Dedifferentiated amniotic fluid mesenchymal stem cell (primary cell): ENCODE measurements at regions not wholly inside any gene's neighbourhood (a gene's known extent, or its start where the extent isn't known, plus 50 kb on each side); places are given as distances from the start of the nearest gene placed in this dataset.
A peak's percentile ranks its signal among the peaks of the same experiment; 100 is the strongest.
"Not testable (repeated sequence)": the region's sequence is repeated elsewhere in the genome, so short reads cannot be mapped to it uniquely, and the experiment has no call there.

Experiments used
- DNase-seq: peaks from one replicate; pipeline ENCODE4 v3.0.0-alpha.2; 2016; ENCODE audit errors: extremely low spot score

DNA sequence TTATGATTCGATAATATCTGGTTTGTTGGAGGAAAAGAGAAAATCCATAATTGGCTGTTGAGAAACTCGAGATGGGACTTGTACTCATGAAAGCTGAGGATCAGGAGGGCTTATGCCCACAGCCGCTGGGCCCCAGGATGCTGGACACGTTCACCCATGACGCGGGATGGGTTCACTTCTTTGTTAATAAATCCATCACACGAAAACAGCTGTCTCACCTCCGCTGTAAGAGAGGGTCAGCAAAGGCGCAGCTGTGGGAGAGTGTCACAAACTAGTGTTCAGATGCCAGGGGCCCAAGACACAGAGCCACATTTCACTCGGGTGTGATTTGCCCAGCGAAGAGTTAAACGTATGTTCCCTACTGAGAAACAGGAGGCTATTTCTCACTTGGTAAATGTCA is 315.1 kb downstream of the THBS2 start:
- no peak for DNase-seq

DNA sequence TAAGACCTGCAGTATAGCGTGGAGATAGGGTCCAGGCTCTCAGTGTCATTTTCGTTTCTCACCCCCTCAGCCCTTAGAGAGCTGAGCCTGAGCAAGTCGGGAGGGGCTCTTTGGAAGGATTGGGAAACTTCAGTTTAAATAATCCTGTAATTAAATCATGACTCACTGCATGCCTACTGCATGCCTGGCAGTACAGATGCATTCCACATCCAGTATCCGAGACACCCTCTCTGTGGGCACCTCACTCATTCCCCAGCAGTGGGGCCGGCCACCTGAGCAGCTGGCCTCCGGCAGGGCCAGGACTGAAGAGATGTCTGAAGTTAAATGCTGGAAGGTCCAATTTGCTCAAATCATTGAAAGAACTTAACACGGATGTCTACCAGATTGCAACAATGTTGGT is 316.6 kb downstream of the THBS2 start:
- peak; percentile 66 for DNase-seq

DNA sequence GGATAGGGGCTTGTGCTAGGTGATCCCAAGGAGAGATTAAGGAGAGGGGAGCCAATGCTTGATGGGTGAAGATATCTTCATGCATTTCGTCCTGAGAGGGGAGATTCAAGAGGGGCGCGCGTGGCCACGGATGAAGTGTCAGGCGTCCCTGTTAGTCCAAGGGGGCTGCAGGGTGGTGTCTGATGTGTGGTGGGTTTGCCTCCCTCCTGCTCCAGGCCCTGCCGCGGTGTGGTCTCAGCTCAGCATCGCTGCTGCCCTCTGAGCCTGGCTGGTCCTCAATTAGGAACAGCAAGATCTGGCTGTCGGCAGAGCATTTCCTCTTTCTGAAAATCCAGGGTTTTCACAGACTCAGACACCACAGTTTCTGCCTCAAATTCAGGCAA is 318.0 kb downstream of the THBS2 start:
- DNase-seq = no peak

DNA sequence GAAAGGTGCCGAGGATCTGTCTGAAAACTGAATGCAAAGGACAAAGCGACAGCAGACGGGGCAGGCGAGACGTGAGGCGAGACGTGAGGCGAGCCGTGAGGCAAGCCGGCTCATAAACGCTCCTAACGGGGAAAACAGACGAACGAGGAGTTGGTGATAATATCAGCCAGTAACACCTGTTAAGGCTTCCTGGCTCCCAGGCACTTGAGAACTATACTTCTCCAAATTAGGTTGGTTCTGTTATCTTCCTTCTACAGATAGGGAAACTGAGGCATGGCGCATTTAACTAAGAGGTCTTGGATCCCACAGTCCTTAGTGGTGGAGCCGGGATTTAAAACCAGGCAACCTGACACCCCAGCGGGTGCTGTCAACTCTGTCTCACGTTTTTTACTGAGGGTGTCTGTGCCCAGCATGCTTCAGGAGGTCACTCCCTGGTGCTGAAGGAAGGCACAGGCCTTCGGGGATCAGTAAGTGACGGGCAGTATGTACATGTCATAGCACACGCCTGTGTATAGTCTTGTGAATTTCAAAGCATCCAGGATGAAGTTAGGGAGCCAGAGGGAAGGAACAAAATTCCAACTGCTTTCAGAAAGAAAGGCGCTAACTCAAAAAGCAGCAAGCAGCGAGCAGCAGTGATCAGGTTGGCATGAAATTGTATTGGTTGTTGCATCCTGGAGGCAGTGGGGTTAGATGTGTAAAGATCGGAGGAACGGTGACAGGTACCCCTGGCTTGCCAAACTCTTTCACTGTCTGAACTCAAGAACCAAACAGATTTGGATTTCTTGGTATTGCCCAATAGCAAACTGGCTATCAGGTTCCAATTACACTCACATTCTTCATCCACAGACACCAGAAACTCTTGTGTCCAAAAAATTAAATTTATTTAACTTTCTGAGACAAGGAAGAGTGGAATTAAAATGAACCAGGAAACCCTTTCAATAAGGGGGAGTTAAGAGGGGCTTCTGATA is 318.7 kb downstream of the THBS2 start:
- peak; percentile 38 for DNase-seq

DNA sequence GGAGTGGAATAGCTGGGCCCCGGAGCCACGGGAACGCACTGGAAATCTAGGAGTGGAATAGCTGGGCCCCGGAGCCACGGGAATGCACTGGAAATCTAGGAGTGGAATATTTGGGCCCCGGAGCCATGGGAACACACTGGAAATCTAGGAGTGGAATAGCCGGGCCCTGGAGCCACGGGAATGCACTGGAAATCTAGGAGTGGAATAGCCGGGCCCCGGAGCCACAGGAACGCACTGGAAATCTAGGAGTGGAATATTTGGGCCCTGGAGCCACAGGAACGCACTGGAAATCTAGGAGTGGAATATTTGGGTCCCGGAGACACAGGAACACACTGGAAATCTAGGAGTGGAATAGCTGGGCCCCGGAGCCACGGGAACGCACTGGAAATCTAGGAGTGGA is 321.5 kb downstream of the THBS2 start:
- DNase-seq = not testable (repeated sequence)

DNA sequence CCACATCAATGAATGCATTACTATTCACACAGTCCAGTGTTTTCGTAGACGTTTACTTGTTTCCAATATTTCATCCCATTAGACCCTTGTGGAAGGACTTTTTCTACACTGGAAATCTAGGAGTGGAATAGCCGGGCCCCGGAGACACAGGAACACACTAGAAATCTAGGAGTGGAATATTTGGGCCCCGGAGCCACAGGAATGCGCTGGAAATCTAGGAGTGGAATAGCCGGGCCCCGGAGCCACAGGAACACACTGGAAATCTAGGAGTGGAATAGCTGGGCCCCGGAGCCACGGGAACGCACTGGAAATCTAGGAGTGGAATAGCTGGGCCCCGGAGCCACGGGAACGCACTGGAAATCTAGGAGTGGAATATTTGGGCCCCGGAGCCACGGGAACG is 322.6 kb downstream of the THBS2 start:
- DNase-seq = not testable (repeated sequence)

DNA sequence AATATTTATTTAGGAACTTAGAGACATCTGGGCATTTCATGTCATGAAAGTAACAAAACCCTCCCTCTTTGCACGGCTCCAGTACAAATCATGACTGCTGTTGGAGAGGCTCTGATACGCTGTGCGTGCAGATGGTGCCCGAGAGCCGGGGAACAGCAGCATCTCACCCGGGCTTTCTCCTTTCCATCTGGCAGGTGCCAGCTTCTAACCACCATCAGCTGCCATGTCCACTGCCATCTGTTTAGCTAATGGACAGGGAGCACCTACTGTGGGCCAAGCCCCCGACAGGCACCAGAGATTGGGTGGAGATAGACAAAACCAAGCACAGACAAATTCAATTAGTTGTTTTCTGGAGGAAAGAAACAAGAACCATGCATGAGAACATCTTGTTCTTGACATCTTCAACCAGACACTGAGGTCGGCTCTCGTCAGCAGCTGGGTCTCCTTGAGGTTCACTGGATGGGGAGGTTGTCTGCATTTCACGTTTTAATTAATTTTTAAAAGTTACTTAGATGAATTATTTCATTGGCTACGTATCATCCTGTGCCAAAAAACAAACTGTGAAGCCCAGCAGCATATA is 323.7 kb downstream of the THBS2 start:
- no peak for DNase-seq

DNA sequence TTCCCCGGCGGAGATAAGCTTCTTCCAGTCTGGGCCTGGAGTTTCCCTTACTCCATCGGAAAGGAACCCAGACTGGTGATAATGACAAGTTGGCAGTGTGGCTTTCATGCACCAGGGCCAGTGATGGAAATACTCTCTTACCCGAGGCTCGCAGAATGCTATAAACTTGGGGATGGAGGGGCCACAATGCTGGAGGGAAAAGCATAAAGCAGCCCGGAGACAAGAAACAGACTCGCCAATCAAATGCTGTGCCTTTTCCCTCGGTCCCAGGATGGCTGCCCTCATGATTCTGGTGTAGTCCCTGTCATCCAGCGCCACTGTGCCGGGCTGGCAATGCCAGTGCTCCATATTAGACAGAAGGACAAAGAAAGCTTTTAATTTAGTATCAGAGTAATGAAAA is 325.6 kb downstream of the THBS2 start:
- DNase-seq = no peak

DNA sequence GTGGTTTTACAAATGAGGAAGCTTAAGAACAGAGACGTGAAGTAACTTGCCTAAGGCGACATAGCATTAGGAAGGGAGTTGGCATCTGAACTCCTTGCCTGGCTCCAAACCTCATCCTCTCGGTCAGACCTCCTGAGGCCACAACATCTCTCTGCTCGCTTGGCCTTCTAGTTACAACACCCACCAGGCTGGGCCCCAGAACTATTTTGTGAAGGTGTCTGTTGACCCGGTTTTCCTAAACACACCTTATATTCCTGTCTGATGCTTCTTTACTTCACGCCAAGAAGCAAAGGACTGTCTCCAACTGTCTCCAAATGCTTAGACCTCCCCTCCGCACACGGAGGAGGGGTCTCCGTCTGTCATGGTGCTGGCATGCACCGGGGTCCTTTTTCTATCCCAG is 326.6 kb downstream of the THBS2 start:
- DNase-seq = no peak

DNA sequence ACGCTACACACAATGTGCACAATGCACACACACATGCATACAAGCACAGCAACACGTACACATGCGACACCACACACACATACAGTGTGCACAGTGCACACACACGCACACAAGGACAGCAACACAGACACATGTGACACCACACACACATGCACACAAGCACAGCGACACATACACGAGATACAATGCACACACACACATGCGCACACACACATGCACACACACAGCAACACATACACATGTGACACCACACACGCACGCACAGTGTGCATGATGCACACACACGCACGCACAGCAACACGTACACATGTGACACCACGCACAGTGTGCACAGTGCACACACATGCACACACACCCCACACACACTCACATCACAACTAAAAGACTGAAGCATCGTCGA is 327.3 kb downstream of the THBS2 start:
- no peak for DNase-seq

DNA sequence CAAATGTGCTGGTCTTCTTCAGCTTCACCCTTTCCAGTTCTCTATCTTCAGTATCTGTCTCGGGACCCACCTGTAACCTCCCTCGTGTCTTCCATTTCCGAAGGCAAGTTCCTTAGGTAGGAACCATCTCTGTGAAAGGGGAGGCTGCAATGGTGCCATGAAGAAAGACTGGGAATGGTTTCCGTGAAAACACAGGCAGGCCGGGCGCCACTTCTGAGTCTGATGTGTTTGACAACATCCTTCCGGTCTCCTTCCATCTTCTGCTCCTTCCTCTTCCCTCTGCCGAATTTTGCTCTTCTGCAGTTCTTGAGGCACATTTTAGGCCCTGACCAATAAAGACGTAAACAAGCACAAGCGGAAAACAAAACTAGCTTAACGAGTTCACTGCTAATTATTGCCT is 328.0 kb downstream of the THBS2 start:
- no peak for DNase-seq

DNA sequence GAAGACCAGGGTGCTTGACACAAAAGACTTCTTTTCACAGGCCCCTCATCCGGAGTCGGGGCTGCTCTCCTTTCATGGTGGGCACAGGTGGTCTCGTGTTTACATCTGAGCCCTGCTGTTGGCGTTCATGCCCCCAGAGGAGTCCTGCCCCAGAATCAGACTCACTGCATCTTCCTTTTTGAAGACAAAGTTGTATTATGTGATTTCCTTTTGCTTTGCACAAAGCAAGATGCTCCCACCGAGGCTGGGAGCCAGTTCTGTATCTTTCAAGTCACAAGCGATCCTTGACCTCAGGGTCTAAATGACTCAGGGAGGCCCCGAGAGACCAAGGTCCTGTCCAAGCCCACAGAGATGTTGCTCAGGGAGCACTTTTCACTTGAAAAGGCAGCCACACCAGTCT is 330.5 kb downstream of the THBS2 start:
- DNase-seq = no peak

DNA sequence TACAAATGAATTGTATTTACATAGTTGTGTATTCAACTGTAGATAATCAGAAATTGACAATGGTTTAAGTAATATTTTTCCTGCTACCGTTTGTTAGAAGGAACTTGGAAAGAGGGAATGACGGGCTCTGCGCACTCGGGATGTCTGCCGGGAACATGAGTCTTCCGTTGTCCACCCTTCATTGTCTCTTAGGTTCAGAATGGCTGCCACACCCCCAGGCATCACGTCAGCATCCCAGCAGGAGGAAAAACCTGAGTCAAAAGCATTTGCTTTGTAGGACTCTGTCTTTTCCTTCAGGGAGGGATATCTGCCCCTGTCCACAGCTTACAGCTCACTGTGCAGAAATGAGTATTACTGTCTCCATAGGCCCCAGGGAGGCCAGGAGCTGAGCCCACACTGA is 331.2 kb downstream of the THBS2 start:
- no peak for DNase-seq

DNA sequence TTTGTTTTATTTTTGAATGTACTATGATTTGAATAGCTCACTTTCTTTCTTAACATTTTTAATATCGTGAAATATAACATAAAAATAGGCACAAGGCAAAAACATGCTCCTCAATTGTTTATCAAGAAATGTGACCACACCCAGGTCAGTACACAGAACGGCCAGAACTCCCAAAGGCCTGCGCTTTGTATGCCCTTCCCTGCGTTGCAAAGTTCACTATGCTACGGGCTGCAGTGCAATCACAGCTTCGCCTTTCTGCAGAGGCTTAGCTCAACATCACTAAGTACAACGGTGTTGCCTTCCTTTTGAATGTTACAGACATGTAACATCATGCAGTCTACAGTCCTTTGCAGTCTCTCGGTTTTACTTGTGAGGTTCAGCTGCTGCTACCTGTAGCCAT is 333.4 kb downstream of the THBS2 start:
- DNase-seq = no peak

DNA sequence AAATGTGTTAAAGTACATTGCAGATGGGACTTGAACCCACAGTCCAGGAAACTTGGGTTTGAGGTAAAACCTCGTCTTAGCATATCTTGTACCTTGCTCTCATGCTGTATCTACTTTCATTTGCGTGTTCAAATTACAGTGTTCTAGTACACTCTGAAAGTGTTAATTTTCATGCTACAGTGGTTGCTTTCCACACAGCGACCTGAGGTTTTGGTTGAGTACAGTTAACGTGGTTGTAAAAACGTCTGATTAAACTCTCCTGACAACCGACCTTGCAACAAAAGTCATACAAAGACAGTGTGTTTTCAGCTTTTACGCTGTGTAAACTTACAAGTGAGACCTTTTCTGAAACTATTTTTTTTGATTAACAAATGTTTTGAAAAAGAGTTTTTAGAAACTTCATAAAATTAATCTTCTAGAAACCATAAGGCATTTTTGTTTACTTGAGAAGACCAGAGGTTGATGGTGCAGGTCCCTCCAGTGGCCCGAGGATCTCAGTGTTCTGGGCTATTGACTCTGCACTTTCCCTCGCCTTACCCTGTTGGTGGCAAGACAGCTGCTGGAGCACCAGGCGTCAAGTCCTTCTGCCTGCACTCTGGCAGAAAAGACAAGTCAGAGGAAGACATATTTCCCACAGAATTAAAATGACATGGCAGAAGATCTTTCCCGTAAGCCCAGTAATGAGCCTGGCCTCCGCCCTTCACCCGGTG is 334.0 kb downstream of the THBS2 start:
- no peak for DNase-seq

DNA sequence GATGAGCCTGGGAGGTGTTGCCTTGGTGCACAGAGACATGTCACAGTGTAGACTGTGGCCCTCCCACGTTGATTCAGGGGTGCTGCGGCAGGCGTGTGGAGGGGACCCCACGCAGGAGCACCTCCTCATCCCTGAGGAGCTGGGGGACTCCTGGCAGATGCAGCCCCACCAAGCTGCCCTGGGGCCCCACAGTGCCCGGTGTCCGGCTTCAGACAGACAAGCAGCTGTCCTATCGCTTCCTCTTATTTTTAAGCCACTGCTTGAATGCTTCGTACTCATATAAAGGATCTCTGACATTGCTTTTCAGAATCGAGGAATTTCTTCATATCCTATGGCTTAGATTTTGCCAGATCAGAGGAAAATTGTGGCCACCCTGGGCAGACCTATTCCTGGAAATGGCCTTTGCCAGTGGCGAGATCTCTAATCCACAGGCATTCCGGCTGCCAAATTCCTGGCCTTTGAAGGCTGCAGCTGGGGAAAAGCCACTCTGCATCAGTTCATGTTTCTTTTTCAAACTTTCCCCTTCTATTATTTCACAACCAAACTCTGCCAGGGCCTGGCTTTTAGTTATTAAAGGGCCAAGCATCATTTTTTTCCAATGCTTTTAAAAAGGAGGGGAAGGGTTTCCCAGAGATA is 337.0 kb downstream of the THBS2 start:
- peak; percentile 56 for DNase-seq

DNA sequence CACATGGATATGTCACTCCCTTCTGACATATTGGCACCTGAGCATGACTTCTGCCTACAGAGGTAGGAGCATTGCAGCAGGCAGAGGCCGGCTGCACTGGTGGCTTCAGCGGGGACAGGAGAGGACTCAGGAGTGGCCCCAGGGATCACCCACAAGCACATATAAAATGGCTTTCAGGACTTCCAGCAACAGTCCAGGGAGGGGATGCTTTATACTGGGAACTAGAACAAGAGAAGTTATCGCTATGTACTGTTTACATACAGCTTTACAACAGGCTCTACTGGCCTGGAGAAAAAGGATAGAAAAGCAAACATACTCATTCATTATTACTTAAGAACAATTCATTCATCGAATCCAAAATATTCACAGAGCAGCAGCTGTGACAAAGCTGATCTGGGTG is 337.8 kb downstream of the THBS2 start:
- DNase-seq = no peak

DNA sequence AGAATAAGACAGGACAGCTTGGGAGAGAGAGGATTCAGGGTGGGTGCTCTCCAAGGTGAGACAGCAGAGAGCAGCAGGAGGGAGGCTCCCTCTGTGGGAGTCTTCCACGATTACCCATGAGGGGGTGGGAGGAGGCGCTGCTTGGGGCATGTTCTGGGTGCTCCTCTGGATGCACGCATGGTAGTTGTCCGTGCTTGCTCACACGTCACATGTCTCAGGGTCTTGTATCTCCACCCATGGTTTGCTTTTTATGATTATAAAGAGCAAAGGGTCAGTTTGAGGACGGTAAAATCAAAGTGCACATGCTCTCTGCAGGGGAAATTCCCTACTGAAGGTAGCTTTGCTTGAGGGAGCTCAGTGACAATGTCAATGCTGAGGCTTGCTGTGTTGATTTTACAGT is 338.4 kb downstream of the THBS2 start:
- no peak for DNase-seq

DNA sequence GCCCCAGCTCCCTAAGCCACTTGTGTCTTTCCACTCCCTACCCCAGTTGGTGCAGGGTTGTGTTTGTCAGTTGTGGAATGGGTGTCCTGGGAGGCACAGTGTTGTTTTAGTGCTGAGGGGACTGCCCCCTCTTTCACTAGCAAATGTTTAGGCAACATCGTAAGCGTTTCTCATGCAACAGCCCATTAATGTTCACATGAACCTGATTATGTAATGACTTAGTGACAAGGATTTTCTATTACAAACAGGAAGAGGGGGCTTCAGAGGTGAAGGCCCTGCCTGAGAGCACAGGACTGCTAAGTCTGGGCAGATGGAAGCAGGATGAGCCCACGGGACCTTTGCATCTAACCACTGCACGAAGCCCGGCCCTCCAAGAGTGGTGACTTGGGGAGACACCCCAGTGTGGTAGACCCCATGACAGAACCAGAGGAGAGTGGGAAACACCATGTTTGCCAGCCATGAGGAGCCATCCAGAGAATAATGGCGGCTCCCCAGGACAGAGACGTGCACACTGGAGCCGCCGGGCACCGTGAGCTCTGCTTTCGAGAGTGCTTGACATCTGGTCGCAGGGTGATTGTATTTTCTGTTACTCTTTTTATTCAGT is 339.7 kb downstream of the THBS2 start:
- no peak for DNase-seq

DNA sequence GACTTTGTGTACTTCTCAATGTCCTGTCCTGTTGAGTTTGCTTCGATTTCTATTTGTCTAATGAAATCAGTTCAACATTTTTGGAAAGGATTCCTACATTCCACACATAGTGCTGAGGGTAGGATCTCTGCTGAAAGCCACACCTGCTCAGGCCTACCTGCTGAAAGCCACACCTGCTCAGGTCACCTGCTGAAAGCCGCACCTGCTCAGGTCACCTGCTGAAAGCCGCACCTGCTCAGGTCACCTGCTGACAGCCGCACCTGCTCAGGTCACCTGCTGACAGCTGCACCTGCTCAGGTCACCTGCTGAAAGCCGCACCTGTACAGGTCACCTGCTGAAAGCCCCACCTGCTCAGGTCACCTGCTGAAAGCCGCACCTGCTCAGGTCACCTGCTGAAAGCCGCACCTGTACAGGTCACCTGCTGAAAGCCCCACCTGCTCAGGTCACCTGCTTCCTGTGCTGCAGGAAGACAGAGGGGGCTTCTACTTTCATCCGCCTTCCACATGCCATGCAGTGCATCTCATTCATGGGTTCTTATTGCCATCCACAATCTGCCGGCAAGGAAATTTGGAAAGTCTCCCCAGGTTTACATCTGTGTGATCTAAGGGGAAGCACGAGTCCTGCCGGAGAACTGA is 340.3 kb downstream of the THBS2 start:
- DNase-seq = not testable (repeated sequence)

DNA sequence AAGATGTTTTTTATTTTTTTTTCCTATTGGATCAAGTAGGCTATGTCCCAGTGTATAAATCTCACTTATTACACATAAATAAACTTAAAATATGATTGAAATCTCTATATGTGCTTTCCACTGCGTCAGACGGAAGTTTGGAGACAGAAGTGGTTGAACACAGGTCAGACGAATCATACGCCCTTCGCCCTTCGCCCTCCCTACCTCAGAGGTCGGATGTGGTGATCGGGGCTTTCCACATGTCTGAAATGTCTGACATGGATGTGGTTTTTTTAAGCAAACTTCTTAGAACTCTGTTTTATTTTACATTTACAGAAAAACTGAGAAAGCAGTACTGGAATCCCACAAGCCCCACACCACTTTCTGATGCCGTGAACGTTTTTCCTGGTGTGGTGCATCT is 344.4 kb downstream of the THBS2 start:
- no peak for DNase-seq
